Astrocyte of the cerebellum (primary cell): ENCODE measurements at regions not wholly inside any gene's neighbourhood (a gene's known extent, or its start where the extent isn't known, plus 50 kb on each side); places are given as distances from the start of the nearest gene placed in this dataset.

Source experiments
- DNase-seq: peaks from one replicate; pipeline ENCODE4 v3.0.0-alpha.2; 2011; ENCODE audit warnings: low read depth
- H3K4me3 ChIP-seq: 2 replicates; pipeline ENCODE4 v1.5.1; 2011; ENCODE audit warnings: mild to moderate bottlenecking, low read depth, low read length, moderate library complexity
- in situ Hi-C: cut with HindIII; loops from 2 replicates; pipeline ENCODE4 v1.10.0; 2017; ENCODE audit warnings: low sequenced_read_pairs
- TF ChIP-seq, protein P1 (sequence below): IDR thresholded peaks from 2 replicates; pipeline ENCODE4 v1.5.1; 2012; ENCODE audit warnings: low read length, low read depth, moderate library complexity, mild to moderate bottlenecking; ENCODE audit errors: missing control alignments

DNA sequence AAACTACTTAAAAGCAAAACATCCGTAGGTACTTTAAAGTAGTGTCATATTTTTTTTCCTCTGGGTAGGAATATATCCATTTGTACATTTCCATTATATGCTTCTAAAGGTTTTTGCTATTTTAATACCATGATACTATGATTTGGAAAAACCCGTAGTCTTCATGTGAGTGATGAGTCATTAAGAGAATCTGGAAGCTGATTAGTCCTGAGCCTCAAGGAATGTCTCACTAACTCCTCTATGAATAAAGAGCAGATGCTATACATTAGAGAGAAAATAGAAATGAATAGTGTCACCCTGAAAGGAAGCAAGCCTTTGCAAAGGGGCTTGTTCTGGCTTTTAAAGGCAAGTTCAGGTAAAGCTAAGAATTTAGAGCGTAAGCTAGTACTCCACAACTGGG lies 432.1 kb downstream of the CCDC91 start:
- TF ChIP-seq, protein P1, sequence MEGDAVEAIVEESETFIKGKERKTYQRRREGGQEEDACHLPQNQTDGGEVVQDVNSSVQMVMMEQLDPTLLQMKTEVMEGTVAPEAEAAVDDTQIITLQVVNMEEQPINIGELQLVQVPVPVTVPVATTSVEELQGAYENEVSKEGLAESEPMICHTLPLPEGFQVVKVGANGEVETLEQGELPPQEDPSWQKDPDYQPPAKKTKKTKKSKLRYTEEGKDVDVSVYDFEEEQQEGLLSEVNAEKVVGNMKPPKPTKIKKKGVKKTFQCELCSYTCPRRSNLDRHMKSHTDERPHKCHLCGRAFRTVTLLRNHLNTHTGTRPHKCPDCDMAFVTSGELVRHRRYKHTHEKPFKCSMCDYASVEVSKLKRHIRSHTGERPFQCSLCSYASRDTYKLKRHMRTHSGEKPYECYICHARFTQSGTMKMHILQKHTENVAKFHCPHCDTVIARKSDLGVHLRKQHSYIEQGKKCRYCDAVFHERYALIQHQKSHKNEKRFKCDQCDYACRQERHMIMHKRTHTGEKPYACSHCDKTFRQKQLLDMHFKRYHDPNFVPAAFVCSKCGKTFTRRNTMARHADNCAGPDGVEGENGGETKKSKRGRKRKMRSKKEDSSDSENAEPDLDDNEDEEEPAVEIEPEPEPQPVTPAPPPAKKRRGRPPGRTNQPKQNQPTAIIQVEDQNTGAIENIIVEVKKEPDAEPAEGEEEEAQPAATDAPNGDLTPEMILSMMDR, result no peak
- DNase-seq, result no peak
- no peak overlapping the region for H3K4me3 ChIP-seq
- in situ Hi-C loops, result no loop called here

DNA sequence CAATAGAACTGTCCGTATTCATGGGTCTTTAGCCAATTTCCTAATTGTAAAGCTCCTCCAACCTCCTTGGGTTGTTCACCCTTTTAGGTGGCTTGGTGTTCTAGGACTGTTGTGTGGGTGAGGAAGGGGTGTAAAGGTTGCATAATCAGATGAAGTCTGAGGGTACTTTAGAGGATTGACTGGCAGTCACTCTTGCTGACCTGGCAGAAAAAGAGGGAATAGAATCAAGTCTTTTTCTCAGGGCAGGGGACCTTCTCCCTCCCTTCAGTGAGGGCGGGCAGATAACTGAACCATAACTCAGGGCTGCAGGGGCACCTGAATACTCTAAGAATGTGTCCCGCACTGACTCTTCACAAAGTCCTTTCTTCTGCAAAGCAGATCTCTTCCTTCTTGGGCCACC lies 436.2 kb downstream of the CCDC91 start:
- no peak overlapping the region for H3K4me3 ChIP-seq
- TF ChIP-seq, protein P1, result no peak
- in situ Hi-C loops, result no loop called here

GRCh38 chr12:28629691-28630090 lies 439.4 kb downstream of the CCDC91 start:
- in situ Hi-C loops, result no loop called here
- TF ChIP-seq, protein P1, result no peak

More for the DNA sequence above, 436.2 kb downstream of the CCDC91 start:
- DNase-seq, result no peak

GRCh38 chr12:28631831-28632230 lies 441.6 kb downstream of the CCDC91 start:
- DNase-seq, result no peak
- in situ Hi-C loops, result no loop called here
- H3K4me3 ChIP-seq, result no peak overlapping the region
- TF ChIP-seq, protein P1, result no peak

More at GRCh38 chr12:28629691-28630090, 439.4 kb downstream of the CCDC91 start:
- DNase-seq, result no peak
- H3K4me3 ChIP-seq, result no peak overlapping the region

GRCh38 chr12:28640519-28640918 lies 450.3 kb downstream of the CCDC91 start:
- in situ Hi-C loops, result no loop called here
- no peak overlapping the region for H3K4me3 ChIP-seq
- DNase-seq, result no peak
- TF ChIP-seq, protein P1, result no peak

DNA sequence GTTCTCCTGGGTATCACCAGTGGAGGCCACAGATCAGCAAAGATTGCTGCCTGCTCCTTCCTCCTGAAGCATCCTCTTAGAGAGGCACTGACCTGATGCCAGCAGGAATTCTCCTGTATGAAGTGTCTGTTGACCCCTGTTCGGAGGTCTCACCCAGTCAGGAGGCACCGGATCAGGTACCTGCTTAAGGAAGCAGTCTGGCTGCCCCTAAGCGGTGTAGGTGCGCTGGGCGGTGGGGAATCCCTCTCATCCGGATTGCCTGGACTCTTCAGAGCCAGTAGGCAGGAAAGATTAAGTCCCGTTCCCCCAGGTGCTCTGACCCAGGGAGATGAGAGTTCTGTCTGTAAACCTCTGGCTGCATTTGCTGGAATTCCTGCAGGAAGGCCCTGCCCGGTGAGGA lies 455.2 kb downstream of the CCDC91 start:
- TF ChIP-seq, protein P1, result no peak
- DNase-seq, result no peak
- H3K4me3 ChIP-seq, result no peak overlapping the region
- in situ Hi-C loops, result no loop called here

GRCh38 chr12:28645891-28646290 lies 455.6 kb downstream of the CCDC91 start:
- in situ Hi-C loops, result no loop called here
- TF ChIP-seq, protein P1, result no peak
- H3K4me3 ChIP-seq, result no peak overlapping the region
- no peak for DNase-seq
